H4 (cell line): ENCODE measurements at regions not wholly inside any gene's neighbourhood (a gene's known extent, or its start where the extent isn't known, plus 50 kb on each side); places are given as distances from the start of the nearest gene placed in this dataset.
A peak's percentile ranks its signal among the peaks of the same experiment; 100 is the strongest.

ENCODE experiments used
- DNase-seq: peaks from one replicate; pipeline ENCODE4 v3.0.0-alpha.2; 2015; ENCODE audit warnings: low spot score

DNA sequence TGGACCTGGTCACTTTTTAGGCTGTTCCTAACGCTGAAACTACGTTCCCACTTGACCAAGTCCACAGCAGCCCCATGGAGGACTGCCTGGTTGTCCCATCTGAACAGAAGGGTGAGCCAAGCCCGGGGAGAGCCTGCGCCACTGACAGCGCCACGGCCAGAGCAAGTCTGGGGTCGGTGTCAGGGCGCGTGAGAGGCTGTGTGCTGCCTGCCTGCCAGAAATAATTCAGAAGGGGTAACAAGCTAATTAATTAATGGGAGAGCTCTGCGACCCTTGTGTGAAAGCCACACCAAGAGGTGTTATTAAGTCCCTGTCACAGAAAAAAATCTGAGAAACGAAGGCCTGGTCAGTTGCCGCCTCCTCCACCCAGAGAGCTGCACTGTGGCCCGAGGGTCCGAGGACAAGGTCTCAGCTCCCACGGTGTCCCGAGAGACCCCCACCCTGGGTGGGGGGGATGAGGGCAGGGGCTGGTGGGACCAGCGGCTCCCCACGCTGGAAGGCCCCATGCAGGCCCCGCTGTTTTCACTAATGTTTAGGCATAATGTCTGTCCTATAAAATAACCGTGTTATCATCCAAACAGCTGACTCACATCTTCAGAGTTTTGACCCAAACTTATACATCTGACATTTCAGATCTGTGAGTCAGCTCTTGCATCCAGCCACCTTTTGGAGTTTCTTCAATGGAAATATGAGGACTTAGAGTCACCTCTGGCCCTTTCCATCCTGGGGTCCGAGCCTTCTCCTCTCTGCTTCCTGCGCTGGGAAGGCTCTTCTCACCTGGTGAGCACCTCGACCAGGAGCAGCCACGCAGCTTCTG lies 58.5 kb downstream of the DLL1 start:
- no peak for DNase-seq

DNA sequence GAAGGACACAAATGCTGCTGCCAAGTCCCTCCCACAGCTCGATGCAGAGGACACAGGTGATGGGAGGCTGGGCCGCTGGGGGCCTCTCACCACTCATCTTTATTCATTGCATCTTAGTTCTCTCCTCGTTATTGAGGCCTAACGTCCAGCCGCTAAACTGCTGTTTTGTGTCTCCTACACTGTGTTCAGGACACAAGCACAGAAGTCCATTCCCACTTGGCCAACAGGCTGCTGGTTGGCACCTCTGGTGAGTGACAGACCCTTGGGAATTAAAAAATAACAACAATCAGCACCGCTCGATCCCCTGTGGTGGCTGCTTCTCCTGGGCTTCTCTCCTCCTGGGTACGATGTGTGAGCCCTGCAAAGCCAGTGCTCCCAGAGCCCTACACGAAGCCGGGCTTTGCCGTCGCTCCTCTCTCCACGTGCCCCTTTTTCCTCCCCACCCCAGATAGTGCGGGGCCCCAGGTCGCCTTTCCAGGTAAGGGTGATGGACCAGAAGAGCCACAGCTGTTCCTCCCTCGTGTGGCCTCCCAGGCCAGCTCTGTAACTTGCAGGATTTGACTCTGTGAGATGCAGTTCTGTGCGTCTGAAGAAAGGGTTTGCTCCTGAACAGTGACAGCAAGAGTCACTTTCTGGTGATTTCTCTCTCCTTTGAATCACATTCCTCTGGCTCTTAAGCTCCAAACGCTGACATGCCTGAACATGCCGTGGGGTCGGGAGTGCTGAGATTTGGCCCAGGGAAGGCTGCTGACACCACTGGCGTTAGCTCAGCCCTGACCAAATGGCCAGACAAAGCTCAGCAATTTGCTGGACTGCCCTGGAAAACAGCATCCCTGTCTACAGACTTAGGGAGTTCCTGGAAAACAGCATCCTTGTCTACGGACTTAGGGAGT lies 59.3 kb downstream of the DLL1 start:
- DNase-seq = no peak

DNA sequence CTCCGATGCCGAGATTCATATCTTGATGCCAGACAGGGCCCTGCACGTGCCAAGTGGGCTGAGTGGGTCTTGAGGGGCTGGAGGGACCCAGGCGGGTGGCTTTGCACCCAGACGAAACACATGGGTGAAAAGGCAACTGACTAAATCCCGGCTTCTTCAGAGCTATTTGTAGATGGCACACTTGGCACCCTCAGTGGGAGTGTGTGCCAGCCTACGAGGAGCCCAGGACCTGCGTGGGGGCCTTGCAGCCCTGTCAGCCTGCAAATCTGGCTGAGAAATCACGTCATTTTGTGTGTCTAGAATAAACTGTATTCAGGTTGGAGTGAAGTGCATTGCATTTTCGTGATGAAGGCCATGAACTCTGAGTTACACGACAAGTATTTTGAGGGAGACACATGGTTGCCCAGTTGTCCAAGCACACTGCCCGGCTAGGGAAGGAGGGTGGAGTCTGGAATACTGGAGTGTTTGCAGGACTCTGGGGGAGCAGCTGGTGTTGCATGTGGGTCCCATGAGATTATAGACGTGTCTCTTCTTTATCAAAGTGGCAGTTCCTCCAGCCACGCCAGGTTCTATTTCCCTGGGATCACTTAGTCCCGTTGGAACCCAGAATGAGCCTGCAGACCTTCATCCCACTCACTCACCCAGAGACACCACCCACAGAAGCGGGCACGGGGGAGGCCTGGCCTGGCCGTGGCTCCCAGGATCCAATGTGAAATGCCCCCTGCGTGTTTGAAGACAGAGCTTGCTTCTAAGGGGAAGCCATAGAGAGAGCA lies 60.2 kb downstream of the DLL1 start:
- no peak for DNase-seq

DNA sequence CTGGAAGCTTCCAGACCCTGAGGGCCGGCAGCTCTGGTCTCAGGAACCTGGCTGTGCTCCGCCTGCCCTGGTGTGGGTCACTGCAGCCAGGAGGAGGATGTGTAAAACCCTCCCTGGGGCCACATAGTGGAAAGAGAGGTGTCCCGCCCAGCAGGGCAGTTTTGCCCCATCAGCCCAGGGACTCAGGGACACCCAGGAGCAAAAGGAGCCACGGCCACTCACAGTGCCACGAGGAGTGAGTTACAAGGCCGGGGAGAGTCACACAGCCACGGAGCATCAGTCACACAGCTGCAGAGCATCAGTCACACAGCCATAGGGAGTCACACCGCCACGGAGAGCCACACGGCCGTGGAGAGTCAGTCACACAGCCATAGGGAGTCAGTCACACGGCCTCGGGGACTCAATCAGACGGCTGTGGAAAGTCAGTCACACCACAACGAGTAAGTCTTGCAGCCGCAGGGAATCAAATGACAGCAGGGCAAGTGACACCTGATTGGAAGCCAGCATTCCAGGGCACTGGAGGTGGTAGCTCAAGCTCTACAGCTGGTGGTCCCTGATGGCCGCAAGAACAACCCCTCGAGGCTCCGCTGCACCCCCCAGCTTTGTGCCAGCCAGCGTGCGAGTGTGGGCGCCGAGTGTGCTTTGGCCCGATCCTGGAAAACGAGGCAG lies 60.9 kb downstream of the DLL1 start:
- DNase-seq = no peak

DNA sequence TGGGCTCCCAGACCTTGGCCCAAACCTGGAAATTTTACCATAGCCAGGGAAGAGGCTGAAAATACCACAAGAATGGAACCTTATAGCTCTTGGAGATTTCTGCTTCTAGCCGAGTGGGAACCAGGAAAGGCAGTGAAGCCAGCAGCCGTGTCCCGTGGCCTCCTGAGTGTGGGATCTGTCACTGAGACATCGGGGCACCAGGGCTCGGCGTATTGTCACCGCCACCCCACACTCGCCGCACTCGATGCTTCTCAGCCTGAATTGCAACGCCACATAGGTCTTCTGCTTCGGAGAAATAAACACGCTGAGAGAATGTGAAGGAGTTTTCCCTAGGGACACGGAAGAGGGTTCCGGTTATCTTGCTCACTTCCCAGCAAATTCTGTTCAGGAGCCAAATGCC lies 61.5 kb downstream of the DLL1 start:
- no peak for DNase-seq

DNA sequence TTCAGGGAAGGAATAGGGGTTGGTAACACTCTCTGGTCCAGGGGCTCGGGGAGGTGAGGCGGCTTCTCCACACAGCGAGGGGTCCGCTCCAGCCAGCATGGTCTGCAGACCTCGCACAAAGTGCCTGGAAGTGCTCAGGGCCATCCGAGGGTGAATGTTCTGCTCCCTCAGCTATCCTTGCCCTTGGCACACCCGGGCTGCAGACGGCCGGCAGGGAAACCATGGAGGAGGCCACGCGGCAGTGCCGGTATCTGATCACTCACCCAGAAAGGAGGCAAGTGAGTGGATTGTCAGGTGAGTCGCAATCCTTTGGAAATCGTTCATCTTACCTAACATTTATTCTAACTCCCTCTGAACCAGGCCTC lies 62.0 kb downstream of the DLL1 start:
- no peak for DNase-seq

DNA sequence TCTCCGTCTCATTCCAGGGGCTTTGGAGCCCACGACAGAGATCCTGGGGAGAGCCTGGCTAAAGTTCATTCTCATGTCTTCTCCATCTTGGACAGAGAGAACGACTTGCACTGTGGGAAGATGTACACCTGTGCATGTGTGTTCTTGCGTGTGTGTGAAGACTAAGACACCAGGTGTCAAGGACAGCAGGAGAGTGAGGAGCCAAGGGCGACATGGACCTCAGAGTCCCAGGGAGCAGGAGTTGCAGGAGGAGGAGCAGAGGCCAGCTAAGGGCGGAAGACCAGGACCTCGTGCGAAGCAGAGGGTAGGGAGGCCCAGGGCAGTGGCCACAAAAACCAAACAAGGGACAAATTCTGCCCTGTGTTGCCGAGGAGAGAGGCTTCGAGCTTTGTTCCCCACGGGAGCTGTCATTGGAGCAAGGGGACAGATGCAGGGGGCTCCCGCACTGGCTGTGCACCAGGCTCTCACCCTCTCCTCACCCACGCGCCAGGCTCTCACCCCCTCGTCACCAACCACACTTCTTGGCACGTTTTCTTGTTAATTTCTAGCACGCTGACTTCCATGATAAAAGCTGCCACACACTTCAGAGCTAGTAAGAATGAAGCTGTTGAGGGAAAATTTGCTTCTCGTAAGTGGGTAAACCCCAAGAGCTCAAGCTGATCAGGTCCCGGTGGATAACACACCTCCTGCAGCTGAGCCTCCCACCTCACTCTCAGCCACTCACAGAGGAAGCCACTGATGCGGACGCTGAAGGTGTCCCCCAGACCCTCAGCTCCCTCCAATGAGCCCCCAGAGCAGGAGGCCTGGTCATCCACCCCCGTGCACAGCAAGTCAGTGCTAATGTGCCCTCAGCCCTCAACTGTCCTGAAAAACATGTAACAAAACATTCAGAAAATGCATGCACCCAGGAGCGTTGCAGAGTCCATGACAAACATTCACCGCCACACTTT lies 62.6 kb downstream of the DLL1 start:
- DNase-seq = no peak

DNA sequence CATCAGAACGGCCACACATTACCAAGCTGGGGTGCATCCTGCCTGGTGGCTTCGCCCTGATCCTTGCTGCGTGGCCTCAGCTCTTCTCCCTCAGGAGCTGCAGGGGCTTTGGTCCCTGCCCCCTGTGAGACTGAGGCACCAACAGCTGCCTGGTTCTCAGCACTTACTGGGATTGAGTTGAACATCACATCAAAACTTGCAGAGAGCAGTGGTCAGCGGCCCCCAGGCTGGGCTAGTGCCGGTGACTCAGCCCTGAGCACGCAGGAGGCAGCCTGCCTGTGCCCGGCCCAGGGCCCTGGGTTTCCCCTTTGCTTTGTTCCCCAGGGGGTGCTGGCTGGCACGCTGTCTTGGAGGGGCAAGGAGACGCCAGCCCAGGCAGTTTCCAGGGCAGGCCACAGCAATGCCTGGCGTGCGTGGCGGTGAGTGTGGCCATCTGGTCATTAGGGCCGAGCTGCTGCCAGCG lies 63.3 kb downstream of the DLL1 start:
- no peak for DNase-seq

DNA sequence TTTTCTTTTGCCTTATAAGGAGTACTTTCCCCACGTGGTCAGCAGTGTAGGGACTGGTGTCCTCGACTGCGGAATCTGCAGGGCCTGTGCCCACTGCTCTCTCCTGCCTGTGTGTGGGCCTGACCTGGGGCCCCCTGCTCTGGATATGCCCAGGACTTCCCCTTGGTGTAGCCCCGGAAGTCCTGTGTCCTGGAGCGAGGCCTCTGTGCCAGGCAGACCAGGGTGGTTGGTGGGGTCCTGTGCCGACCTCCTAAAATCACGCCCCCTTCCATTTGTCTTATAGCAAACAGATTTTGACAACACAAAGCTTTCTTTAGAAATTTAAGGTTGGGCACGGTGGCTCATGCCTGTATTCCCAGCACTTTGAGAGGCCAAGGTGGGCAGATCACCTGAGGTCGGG lies 64.2 kb downstream of the DLL1 start:
- DNase-seq = no peak

DNA sequence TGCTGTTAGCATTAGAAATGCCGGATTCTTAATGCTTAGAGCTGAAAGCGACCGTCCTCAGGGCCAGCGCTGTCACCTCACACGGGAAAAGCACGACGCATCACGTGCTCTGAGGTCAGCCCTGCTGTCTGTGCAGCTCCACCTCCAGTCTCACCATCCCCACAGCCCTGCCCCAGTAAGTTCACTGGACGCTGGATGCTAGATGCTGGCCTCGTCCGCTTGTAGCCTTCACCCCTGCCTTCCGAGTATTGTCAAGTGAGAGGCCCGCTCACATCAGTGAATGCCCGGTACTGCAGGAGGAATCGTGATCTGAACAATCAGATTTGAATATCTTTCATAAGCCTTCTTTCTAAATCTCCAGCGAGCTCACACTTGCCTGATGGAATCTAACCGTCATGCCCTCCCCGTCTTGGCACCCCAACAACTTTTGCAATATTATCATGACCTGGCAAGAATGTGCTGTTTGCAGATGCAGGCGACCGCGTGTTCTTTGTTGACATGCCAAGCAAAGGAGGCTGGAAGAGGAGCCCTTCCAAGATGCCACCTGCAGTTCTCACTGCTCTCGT lies 64.9 kb downstream of the DLL1 start:
- no peak for DNase-seq

DNA sequence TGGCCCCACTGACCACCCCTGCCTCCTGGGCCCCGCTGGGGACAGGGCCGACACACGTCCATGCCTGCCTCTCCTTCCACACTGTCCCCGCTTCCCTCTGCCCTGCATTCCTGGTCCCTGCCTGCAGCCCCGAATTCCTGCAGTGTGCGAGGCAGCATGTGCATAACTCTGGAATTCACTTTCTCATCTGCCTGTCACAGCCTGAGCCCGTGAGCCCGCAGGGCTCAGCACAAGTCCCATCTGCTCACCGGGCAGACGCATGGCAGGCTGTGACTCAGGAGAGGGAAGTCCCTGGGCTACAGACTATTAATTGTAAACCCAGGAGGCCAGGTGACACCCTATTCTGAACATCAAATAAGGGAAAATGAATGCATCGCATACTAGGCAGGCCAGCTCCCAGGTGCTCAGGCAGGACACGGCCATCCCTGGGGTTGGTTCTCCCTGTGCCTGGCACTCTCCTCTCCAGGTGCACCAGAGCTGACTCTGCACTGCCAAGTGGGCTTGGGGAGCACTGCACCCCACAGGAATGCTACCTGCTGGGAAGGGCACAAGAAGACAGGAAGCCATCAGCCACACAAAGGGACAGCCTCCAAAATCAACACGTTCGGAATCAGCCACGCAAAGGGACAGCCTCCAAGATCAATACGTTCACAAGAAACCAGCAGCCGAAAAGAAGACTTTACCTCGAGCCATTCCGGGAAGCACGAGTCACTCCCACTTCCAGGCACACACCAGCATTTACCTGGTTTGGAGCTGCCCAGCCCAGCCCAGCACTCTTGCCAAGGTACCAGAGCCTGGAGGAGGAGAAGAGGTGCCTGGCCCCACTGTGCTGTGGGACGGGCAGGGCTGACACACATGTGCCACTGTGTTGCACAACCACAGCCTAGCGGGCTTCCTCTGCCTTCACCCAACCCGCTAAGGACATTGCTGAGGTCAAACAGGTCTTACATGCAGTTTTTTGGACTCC lies 65.9 kb downstream of the DLL1 start:
- peak; percentile 45 for DNase-seq

DNA sequence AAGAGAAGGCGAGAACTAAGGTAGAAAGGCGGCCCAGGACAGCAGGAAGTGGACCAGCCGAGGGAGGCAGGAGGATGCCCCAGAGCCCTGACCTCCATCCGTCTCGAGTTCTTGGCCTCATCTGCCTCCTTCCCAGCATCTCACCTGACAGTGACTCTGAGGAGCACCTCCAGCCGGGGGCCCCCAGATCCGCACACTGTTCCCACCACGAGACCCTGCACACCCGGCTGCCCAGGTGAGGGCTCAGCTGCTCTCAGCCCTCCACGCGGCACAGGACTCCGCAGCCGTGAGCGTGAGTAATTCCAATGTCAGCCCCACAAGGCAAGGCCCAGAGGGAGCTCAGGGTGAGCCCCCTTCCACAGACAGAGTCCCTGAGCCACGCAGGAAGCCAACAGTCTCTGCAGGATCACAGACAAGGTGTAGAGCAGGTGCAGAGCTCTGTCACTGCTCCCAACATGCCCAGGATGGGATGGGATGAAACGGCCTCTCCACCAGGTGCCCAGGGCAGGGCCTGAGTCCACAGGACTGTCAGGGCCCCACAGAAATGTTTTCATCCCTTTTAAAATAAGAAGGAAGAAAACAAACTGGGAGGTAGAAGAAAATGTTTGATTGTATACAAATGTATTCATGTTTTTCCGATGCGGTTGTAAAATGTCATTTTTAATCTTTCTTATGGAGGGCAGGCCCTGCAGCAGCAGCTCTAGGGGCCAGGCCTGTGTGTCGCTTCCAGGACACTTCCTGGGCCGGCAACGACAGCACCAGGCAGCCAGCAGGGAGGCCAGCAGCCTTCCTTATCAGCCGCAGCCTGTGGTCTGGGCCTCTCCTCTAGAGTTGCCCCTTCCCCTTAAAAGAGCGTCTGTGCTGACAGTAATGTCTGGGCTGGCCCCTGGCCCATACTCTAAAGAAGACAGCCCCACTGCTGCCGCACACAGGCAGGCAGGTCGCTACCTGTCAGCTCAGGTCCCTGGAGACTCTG lies 66.9 kb downstream of the DLL1 start:
- DNase-seq = no peak

DNA sequence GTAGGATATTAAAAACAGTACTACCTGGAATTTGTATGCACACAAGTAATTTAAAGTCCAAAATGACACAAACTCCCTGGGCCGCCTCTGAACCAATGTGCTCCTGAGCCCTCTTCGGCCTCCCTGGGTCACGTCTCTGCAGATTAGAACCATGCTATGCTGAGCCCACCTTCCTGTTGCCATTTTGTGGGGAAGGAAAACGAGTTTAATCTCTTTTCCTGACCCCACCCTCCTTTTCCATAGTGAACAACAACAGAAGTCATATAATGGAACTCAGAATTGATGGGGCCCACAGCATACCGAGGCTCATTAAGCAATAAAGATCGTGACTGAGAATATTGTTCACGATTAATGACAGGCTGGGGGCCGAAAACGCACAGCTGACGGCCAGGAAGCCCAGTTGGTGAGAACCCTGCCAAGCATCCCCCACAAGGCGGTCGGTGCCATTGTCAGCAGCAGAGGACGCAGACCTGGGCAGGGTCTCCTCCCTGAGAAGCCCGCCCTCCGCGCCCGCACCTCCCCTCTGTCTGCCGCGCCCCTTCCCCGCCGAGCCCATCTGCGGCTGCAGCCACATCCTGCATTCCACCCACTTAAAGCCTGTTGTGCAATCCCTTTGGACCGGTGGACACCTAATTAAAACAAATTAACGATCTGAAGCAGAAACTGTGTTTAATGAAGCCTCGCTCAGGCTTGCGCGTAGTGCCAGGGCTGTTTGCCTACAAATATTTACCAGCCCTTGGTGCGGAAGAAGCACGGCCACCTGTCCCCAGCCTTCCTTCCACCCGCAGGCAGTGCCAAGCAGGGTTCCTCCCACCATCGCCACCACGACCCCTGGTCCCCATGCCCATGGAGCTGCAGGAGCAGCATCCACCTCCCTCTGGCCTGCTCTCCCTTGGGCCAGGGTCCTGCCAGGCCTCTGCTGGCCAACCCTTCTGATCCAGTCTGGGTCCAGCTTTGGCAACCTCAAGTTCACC lies 68.1 kb downstream of the DLL1 start:
- peak; percentile 23 for DNase-seq

DNA sequence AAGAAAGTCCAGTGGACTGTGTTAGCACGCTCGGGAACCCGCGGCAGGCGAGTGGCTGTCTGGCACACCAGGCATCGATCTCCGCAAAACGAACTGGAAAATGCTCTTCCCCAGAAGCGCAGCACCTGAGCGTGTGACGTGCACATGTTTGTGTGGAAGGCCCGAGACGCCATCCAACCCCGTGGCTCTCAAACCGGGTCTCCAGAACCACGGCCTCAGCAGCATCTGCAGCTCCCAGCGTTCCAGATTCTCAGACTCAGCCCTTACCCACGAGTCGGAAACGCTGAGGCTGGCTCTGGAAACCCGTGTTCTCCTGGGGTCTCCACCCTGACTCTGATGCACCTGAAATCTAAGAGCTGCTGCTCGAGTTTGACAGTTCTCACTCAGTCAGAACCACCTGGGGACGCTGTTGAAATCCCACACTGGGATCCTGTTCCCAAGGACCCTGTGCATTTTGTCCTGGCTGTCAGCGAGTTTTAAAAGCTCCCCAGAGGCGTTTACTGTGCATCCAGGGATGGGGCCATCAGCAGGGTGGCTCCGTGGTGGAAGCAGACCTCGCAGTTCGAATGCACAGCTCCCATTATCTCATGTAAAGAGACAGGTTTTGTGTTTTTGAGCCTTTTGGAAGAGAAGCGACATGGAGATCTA lies 69.0 kb downstream of the DLL1 start:
- no peak for DNase-seq

DNA sequence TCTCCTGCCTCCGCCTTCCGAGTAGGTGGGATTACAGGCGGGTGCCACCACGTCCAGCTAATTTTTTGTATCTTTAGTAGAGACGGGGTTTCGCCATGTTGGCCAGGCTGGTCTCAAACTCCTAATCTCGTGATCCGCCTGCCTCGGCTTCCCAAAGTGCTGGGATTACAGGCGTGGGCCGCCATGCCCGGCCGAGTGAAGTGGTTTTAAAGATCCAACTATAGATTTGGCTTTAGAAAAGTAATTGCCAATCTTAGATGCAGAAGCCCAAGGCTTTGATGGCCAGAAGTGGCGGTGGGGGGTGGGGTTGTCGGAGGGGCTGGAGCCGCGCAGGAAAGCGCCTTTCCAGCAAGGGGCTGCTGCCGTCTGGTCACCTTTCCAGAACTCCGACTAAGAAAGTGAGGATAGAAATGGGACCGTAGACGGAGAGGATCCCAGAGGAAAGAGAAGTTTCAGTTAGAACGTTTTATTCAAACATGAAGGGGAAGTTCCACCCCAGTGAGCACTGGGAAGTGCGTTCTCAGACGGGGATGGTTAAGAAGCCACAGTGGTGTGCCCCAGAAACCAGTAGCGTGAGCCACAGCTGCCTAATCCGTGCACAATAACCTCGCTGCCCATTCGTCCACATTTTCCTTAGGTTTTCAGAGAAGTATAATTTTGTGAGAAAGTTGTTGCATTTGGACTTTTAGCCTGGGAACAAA lies 69.7 kb downstream of the DLL1 start:
- DNase-seq = no peak
